OCI-LY7 (cell line): ENCODE measurements at regions not wholly inside any gene's neighbourhood (a gene's known extent, or its start where the extent isn't known, plus 50 kb on each side); places are given as distances from the start of the nearest gene placed in this dataset.

Source experiments
- EZH2phosphoT487 ChIP-seq: fragments of 200-600 bp; sonication (generic); IDR thresholded peaks from 2 replicates; pipeline ENCODE4 v1.6.1; 2018; ENCODE audit warnings: low read depth, borderline replicate concordance, mild to moderate bottlenecking, mixed run types, antibody characterized with exemption, low read length, moderate library complexity, mixed read lengths
- TF ChIP-seq, protein P1 (sequence below): fragments of 200-600 bp; sonication (generic); conservative IDR thresholded peaks from 2 replicates; pipeline ENCODE4 v1.5.1; 2014; ENCODE audit warnings: mild to moderate bottlenecking, antibody characterized with exemption, low read length, moderate library complexity, mixed read lengths

DNA sequence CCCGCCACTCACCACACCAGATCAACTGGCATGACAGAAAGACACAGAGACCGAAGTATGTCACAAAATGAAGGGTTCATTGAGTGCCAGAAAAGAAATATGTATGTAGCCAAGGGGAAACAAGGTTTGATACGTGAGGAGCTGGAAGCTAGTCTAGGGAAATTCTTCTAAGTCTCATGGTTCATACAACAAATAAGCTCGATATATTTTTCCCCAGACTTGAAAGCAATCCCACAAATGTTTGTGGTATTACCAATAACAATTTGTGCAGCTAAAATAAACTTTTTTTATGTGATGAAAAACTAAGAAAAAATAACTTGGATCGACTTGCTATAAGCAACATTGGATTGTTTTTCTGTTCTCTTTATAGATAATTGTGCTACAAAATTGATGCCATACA is 777.0 kb downstream of the TSN start:
- TF ChIP-seq, protein P1, sequence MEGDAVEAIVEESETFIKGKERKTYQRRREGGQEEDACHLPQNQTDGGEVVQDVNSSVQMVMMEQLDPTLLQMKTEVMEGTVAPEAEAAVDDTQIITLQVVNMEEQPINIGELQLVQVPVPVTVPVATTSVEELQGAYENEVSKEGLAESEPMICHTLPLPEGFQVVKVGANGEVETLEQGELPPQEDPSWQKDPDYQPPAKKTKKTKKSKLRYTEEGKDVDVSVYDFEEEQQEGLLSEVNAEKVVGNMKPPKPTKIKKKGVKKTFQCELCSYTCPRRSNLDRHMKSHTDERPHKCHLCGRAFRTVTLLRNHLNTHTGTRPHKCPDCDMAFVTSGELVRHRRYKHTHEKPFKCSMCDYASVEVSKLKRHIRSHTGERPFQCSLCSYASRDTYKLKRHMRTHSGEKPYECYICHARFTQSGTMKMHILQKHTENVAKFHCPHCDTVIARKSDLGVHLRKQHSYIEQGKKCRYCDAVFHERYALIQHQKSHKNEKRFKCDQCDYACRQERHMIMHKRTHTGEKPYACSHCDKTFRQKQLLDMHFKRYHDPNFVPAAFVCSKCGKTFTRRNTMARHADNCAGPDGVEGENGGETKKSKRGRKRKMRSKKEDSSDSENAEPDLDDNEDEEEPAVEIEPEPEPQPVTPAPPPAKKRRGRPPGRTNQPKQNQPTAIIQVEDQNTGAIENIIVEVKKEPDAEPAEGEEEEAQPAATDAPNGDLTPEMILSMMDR, result no peak
- TF ChIP-seq EZH2phosphoT487, result no peak
